AG09309 (cell line): ENCODE measurements at regions not wholly inside any gene's neighbourhood (a gene's known extent, or its start where the extent isn't known, plus 50 kb on each side); places are given as distances from the start of the nearest gene placed in this dataset.

Experiments
- DNase-seq: peaks from one replicate; pipeline ENCODE4 v3.0.0-alpha.2; 2010; ENCODE audit warnings: low read depth
- H3K4me3 ChIP-seq: 2 replicates; pipeline ENCODE4 v1.5.1; 2011; ENCODE audit warnings: mild to moderate bottlenecking, low read depth, low read length, moderate library complexity; ENCODE audit not compliant: control insufficient read depth
- TF ChIP-seq, protein P1 (sequence below): IDR thresholded peaks from 2 replicates; pipeline ENCODE4 v1.5.1; 2011; ENCODE audit warnings: mild to moderate bottlenecking, low read depth, low read length, inconsistent platforms; ENCODE audit not compliant: insufficient read depth, control insufficient read depth; ENCODE audit errors: missing control alignments

DNA sequence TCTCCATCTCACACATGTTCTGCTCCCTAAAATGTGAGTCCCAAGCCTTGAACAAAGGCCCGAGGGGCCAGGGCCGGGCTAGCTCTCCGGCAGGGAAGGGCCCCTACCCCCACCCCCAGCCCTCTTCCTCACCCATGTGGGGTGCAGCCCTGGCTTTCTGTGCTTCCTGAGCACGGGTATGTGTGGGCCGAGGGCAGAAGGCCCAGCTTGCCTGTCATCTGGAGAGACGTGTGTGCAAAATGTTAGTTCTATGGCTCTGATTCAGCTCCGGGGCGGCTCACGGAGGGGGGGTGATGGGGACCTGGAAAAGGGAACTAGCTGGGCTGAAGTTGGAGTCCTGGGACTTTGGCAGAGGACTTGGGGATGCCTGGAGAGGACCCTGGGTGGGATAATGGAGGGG is 90.3 kb upstream of the ARAP3 start:
- no peak for DNase-seq
- TF ChIP-seq, protein P1, sequence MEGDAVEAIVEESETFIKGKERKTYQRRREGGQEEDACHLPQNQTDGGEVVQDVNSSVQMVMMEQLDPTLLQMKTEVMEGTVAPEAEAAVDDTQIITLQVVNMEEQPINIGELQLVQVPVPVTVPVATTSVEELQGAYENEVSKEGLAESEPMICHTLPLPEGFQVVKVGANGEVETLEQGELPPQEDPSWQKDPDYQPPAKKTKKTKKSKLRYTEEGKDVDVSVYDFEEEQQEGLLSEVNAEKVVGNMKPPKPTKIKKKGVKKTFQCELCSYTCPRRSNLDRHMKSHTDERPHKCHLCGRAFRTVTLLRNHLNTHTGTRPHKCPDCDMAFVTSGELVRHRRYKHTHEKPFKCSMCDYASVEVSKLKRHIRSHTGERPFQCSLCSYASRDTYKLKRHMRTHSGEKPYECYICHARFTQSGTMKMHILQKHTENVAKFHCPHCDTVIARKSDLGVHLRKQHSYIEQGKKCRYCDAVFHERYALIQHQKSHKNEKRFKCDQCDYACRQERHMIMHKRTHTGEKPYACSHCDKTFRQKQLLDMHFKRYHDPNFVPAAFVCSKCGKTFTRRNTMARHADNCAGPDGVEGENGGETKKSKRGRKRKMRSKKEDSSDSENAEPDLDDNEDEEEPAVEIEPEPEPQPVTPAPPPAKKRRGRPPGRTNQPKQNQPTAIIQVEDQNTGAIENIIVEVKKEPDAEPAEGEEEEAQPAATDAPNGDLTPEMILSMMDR = no peak
- H3K4me3 ChIP-seq = no peak overlapping the region

DNA sequence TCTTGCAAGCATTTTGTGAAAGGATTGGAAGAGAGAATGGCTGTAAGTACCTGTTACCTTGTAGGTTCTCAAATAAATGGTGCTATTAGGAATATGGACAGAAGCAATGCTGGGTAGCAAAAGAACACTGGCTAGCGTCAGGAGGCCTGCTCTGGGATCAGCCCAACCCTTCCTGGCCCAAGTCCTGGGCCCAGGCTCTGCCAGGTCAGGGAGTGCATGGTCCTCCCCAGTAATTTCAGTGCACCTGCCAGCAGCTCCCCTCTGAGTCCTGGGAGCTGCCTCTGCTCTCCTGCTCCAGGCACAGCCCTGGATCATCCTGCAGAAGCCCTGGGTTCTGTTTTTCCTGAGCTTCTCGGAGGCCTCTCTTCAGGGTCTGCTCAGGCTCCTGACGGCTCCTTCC is 89.5 kb upstream of the ARAP3 start:
- TF ChIP-seq, protein P1 = no peak
- no peak overlapping the region for H3K4me3 ChIP-seq
- no peak for DNase-seq

DNA sequence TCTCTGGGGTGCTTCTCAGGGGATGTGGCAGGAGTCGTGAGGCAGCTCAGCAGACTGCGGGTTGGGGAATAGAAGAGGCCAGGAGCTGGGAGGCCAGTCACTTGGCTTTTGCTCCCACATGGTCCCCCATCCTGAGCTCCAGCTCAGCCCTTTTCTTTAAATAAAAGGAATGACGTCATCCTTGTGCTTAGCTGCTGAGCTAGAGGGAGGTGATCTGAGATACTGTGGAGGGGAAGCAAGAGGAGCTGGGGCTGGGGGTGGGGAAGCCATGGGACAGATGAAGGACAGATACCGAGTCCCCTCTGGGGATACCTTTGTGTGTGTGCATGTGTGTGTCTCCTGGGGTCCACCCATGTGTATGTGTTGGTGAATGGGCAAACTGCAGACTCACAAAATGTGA is 89.0 kb upstream of the ARAP3 start:
- TF ChIP-seq, protein P1 = no peak
- no peak overlapping the region for H3K4me3 ChIP-seq
- DNase-seq = no peak

DNA sequence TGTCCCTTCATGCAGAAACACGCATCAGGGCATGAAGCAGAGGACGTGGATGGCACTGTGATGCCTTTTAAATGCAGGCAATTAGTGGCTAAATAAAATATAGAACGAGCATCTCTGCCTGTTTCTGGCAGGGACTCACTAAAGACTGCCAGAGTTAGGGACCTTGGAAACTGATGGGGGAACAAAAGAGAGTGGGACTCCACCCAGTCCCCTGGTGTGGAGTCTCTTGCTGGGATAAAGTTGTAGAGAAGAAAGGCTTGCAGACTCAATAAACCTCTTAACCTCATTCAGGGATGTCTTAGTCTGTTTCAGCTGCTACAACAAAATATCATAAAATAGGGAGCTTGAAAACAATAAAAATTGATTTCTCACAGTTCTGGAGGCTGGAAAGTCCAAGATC is 87.6 kb upstream of the ARAP3 start:
- no peak for DNase-seq
- TF ChIP-seq, protein P1 = no peak
- no peak overlapping the region for H3K4me3 ChIP-seq

DNA sequence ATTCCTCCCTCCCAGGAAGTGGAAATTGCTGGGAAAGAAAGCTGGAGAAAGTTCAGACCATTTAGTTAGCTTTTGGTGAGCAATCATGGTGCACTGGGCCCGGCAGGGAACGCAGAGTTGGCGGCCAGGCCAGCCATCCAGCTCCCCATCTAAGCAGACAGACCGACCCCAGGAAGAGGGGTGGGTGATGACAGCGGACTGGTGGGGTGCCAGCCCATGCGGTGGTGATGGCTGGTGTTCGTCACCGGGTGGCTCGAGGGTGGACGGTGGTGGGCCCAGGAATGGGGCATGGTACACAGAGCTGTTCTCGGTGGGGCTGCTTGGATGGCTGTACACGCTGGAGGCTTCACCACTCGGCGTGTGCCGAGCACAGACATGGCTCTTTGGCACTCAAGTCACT is 85.6 kb upstream of the ARAP3 start:
- TF ChIP-seq, protein P1 = no peak
- no peak for DNase-seq
- H3K4me3 ChIP-seq = no peak overlapping the region

DNA sequence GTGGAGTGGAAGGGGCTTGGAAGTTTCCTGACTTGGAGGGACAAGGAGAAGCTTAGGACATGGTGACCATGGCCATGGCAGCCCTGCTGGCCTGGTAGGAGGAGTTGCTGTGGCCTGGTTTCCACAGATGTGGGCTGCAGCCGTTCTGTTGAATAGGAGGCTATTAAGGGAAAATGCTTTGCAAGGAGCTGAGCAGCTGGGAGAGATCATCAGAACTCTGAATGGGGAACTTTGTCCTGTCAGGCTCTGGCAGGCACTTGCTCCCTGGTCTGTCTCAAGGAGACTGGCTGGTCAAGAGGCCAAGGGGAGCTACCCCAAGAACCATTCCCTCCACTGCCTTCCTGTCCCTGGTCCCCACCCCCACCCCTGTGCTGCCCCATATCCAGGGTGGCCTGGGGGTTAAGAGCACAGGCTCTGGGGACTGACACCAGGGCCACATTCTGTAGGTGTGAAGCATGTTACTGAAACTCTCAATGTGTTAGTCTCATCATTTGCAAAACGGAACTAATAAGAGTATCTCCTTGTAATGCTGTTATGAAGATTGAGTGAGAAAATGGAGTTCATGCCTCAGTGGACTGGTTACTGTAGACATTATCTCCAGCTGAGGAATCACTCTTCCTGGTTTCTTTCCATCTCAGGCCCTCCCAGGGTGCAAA is 84.0 kb upstream of the ARAP3 start:
- TF ChIP-seq, protein P1 = no peak
- no peak overlapping the region for H3K4me3 ChIP-seq
- no peak for DNase-seq

DNA sequence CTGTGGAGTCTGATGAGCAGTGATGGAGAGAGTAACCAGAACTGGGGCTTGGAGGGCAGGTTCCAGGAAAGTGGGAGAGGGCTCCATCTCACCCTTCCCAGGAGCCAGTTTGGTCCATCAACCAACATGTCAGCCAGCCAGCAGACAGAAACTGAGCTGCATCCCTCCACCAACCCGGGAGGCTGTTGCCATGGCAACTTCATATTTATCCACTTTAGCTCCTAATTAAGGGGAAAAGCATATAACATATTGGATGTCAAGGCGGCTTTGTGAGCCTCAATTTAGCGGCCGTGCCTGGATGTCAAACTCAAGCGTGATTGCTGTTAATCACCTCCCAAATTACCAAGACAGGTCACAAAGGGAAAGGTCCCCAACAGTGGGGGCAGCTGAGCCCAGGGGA is 81.5 kb upstream of the ARAP3 start:
- no peak for DNase-seq
- TF ChIP-seq, protein P1 = no peak
- no peak overlapping the region for H3K4me3 ChIP-seq
